K562 (cell line): ENCODE measurements at regions not wholly inside any gene's neighbourhood (a gene's known extent, or its start where the extent isn't known, plus 50 kb on each side); places are given as distances from the start of the nearest gene placed in this dataset.

Source experiments
- ATF7 ChIP-seq: fragments of 450-650 bp; IDR thresholded peaks from 2 replicates; pipeline ENCODE4 v1.7.1; 2014; ENCODE audit warnings: mild to moderate bottlenecking, moderate library complexity
- CTBP1 ChIP-seq: fragments of 450-650 bp; IDR thresholded peaks from 2 replicates; pipeline ENCODE4 v1.6.1; 2016; ENCODE audit warnings: borderline replicate concordance
- DIDO1 ChIP-seq: fragments of 450-650 bp; IDR thresholded peaks from 2 replicates; pipeline ENCODE4 v1.6.1; 2016; ENCODE audit warnings: low read depth, missing biosample characterization, missing genetic modification characterization
- ESRRA ChIP-seq: fragments of 450-650 bp; IDR thresholded peaks from 2 replicates; pipeline ENCODE4 v1.6.1; 2014; ENCODE audit warnings: low read depth, mild to moderate bottlenecking, moderate library complexity, borderline replicate concordance
- GTF2F1 ChIP-seq: IDR thresholded peaks from 2 replicates; pipeline ENCODE4 v1.6.1; 2011; ENCODE audit warnings: low read depth, low read length, improper control_type of control experiment
- HOMEZ ChIP-seq: fragments of 250-450 bp; sonication (Bioruptor Pico); IDR thresholded peaks from 2 replicates; pipeline ENCODE4 v1.4.0; 2020; ENCODE audit warnings: mild to moderate bottlenecking, moderate library complexity
- IRF1 ChIP-seq: sonication (generic); formaldehyde crosslinking; IDR thresholded peaks from 2 replicates; pipeline ENCODE4 v1.8.0; 2022; ENCODE audit warnings: missing genetic modification reagents, mild to moderate bottlenecking, borderline replicate concordance
- IRF9 ChIP-seq: fragments of 450-650 bp; IDR thresholded peaks from 2 replicates; pipeline ENCODE4 v1.6.1; 2016; ENCODE audit warnings: missing biosample characterization, missing genetic modification characterization
- MCM5 ChIP-seq: fragments of 450-650 bp; IDR thresholded peaks from 2 replicates; pipeline ENCODE4 v1.6.1; 2016; ENCODE audit warnings: low read depth
- NFRKB ChIP-seq: fragments of 450-650 bp; IDR thresholded peaks from 2 replicates; pipeline ENCODE4 v1.6.1; 2016; ENCODE audit warnings: low read depth
- POLR2AphosphoS2 ChIP-seq: IDR thresholded peaks from 2 replicates; pipeline ENCODE4 v1.6.1; 2012; ENCODE audit warnings: low read length, improper control_type of control experiment
- POU5F1 ChIP-seq: fragments of 150-350 bp; IDR thresholded peaks from 2 replicates; pipeline ENCODE4 v1.6.1; 2014; ENCODE audit warnings: borderline replicate concordance, low read length, low read depth, mild to moderate bottlenecking; ENCODE audit not compliant: partially characterized antibody
- PREB ChIP-seq: sonication (generic); formaldehyde crosslinking; IDR thresholded peaks from 2 replicates; pipeline ENCODE4 v1.8.1; 2023; ENCODE audit warnings: mild to moderate bottlenecking, missing genetic modification reagents
- SP2 ChIP-seq: IDR thresholded peaks from 2 replicates; pipeline ENCODE4 v1.6.1; 2011; ENCODE audit warnings: mild to moderate bottlenecking, low read depth, low read length, moderate library complexity; ENCODE audit not compliant: poor library complexity, severe bottlenecking; ENCODE audit errors: extremely low read depth
- SUPT5H ChIP-seq: fragments of 450-650 bp; IDR thresholded peaks from 2 replicates; pipeline ENCODE4 v1.6.1; 2016
- TAL1 ChIP-seq: fragments of 450-650 bp; IDR thresholded peaks from 2 replicates; pipeline ENCODE4 v1.6.1; 2016; ENCODE audit warnings: mild to moderate bottlenecking
- ZBTB34 ChIP-seq: fragments of 250-450 bp; sonication (Bioruptor Pico); IDR thresholded peaks from 2 replicates; pipeline ENCODE4 v1.8.0; 2021; ENCODE audit warnings: mild to moderate bottlenecking, moderate library complexity
- ZFPM2 ChIP-seq: fragments of 250-450 bp; sonication (Bioruptor Pico); IDR thresholded peaks from 2 replicates; pipeline ENCODE4 v1.5.1; 2022; ENCODE audit warnings: mild to moderate bottlenecking
- ZNF324 ChIP-seq: fragments of 250-450 bp; sonication (Bioruptor Pico); IDR thresholded peaks from 2 replicates; pipeline ENCODE4 v1.4.0; 2020; ENCODE audit warnings: mild to moderate bottlenecking
- ZNF583 ChIP-seq: fragments of 250-450 bp; sonication (Bioruptor Pico); IDR thresholded peaks from 2 replicates; pipeline ENCODE4 v1.4.0; 2020
- ZNF639 ChIP-seq, 2 experiments: fragments of 200-800 bp in 1 of 2; sonication (Bioruptor generic) in 1 of 2; sonication (generic) in 1 of 2; formaldehyde crosslinking in 1 of 2; IDR thresholded peaks in 1 of 2; conservative IDR thresholded peaks in 1 of 2; 2 replicates each; pipeline versions ENCODE4 v1.5.0 to v1.6.1; 2016 to 2020; ENCODE audit warnings: missing compliant biosample characterization in 1 of 2, missing genetic modification characterization in 1 of 2, missing genetic modification reagents in 1 of 2
- ZNF699 ChIP-seq: fragments of 250-450 bp; sonication (Bioruptor Pico); IDR thresholded peaks from 2 replicates; pipeline ENCODE4 v1.8.0; 2021; ENCODE audit warnings: mild to moderate bottlenecking, moderate library complexity; ENCODE audit not compliant: insufficient replicate concordance
- ZNF766 ChIP-seq: fragments of 200-800 bp; sonication (Bioruptor generic); conservative IDR thresholded peaks from 2 replicates; pipeline ENCODE4 v1.6.1; 2016; ENCODE audit warnings: missing genetic modification characterization, missing compliant biosample characterization

GRCh38 chr12:4153343-4153892 lies 120.1 kb upstream of the CCND2 start (continued):
- TF ChIP-seq CTBP1 (peak; percentile 97), ZNF699 (CRISPR knock-in tag) (no peak), PREB (CRISPR knock-in tag) (no peak), SUPT5H (no peak), NFRKB (no peak; the same call in 1 of the 2 replicates), ESRRA (no peak; the same call in 1 of the 2 replicates), ATF7 (peak; percentile 71), POU5F1 (no peak), IRF9 (tag) (no peak), HOMEZ (no peak), TAL1 (peak; percentile 79; the same call in 1 of the 2 replicates), ZFPM2 (no peak), ZNF583 (CRISPR knock-in tag) (no peak), DIDO1 (tag) (no peak), ZNF766 (CRISPR knock-in tag) (no peak), ZBTB34 (CRISPR knock-in tag) (no peak), GTF2F1 (no peak), MCM5 (no peak), SP2 (no peak), ZNF324 (CRISPR knock-in tag) (no peak), ZNF639 (CRISPR knock-in tag; conservative IDR thresholded peaks at IDR 0.05 in 1 of 2, IDR thresholded peaks at IDR 0.05 in 1 of 2) (no peak), POLR2AphosphoS2 (no peak), IRF1 (CRISPR knock-in tag) (no peak)
